Spinal cord (tissue), 9 donors: ENCODE measurements at regions not wholly inside any gene's neighbourhood (a gene's known extent, or its start where the extent isn't known, plus 50 kb on each side); places are given as distances from the start of the nearest gene placed in this dataset.

ENCODE experiments used
- DNase-seq, 6 donors: peaks; one replicate each; pipeline versions ENCODE4 v3.0.0 to v3.0.0-alpha.2; 2013 to 2015; ENCODE audit warnings: low spot score in 6 of 6, low read depth in 4 of 6
- H3K27ac ChIP-seq: one replicate; pipeline ENCODE4 v1.5.1; 2013; ENCODE audit warnings: low read depth, low read length, control low read depth
- H3K27me3 ChIP-seq: one replicate; pipeline ENCODE4 v1.6.1; 2013; ENCODE audit warnings: low read length; ENCODE audit not compliant: control insufficient read depth, insufficient read depth
- H3K36me3 ChIP-seq: one replicate; pipeline ENCODE4 v1.6.1; 2013; ENCODE audit warnings: low read length; ENCODE audit not compliant: control insufficient read depth, insufficient read depth
- H3K4me1 ChIP-seq: one replicate; pipeline ENCODE4 v1.6.1; 2013; ENCODE audit warnings: low read length; ENCODE audit not compliant: control insufficient read depth, insufficient read depth
- H3K4me3 ChIP-seq: one replicate; pipeline ENCODE4 v1.5.1; 2013; ENCODE audit warnings: low read depth, low read length, control low read depth
- H3K9me3 ChIP-seq: one replicate; pipeline ENCODE4 v1.6.1; 2013; ENCODE audit warnings: low read length; ENCODE audit not compliant: control insufficient read depth, insufficient read depth
- WGBS: methylation state at CpG from one replicate; pipeline ENCODE4 v1.1.5; 2013; ENCODE audit warnings: missing lambda C conversion rate; ENCODE audit not compliant: insufficient coverage; 5-methylcytosine and 5-hydroxymethylcytosine counted together
- donor health status: healthy.

DNA sequence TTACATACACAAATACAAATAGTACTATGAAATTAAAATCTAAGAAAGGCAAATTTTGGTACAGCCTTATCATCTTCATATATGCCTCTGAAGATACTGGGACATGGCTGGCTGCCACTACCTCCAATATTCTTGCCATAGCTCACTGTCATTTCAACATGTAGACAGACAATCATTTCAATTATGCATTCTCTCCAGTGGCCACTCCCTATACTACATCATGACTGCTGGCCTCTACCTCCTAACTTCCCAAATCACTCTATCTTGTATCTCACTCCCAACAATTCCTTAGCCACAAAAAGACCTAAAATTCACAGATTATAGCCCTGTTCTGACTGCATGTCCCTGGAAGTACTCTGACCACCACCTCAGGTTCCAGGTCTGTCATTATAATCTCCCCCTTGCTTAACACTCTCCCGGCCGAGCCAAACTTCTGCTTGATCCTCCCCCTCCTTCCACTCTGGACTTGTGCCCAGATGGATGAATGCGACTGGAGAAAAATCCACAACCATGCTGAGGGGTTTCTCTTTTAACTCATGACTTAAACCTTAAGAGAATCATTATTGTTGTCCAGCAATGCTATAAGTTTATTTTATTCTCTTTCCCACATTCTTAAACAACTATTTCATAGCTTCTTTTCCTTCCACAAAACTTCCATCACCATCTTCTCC, 225.3 kb upstream of the TLE4 start:
- Histone ChIP-seq H3K27me3 (no peaks in the 10 kb centered on the region), H3K9me3 (no peaks in the 10 kb centered on the region), H3K36me3 (no peaks in the 10 kb centered on the region), H3K4me3 (no peak overlapping the region), H3K4me1 (no peaks in the 10 kb centered on the region), H3K27ac (no peak overlapping the region)
- DNase-seq = peak in 1 of 6 donors; percentile 8
- WGBS = 41% methylated on average over 3 of the region's 3 CpGs

DNA sequence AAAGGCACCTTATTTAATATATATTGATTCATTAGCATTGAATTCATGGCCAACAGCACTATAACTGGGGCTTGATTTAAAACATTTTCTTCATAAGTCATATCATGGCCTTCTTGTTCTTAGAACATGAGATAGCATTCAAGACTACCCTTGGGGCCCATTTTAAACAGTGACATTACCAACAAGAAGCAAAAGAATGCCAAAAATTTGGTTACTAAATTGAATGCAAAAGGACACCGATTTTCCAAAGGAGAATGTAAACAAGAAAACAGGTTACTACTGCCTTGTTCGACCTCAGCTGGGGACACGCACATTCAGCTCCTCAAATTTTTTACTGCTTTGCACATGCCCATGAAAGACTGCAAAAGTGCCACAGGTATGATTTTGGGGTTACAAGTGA, 219.4 kb upstream of the TLE4 start:
- no peaks in the 10 kb centered on the region for H3K27me3 ChIP-seq
- no peak for DNase-seq
- 50% methylated on average over 1 of the region's 3 CpGs for WGBS

DNA sequence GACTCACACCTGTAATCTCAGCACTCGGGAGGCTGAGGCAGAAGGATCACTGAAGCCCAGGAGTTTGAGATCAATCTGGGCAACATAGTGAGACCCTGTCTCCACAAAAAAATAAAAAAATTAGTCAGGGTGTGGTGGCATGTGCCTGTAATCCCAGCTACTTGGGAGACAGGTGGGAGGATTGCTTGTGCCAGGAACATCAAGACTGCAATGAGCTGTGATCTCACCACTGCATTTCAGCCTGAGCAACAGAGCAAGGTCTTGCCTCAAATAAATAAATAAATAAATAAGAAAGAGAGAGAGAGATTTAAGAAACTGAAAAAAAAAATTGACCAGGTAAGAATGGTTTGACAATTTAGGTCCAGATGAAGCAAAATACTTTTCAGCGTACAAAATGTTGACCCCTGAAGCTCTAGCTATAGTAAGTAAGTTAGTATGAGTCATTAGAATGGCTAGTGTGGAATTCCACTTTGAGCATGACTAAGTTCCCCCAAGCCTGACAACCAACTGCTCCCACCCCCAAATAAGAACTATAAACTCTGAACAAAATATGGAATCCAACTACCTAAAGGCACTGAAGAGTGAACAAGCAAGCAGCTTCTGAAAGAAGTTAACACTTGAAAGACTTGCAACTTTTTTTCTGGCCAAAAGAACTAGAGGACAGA, 217.8 kb upstream of the TLE4 start:
- no peak overlapping the region for H3K4me3 ChIP-seq
- no peak overlapping the region for H3K27ac ChIP-seq
- no peaks in the 10 kb centered on the region for H3K36me3 ChIP-seq
- H3K27me3 ChIP-seq = no peaks in the 10 kb centered on the region
- no peaks in the 10 kb centered on the region for H3K4me1 ChIP-seq
- H3K9me3 ChIP-seq = no peaks in the 10 kb centered on the region
- WGBS = 100% methylated on average over 1 of the region's 2 CpGs
- DNase-seq = no peak

More for the DNA sequence above, 219.4 kb upstream of the TLE4 start:
- H3K36me3 ChIP-seq = no peaks in the 10 kb centered on the region
- H3K27ac ChIP-seq = no peak overlapping the region
- no peaks in the 10 kb centered on the region for H3K4me1 ChIP-seq
- no peak overlapping the region for H3K4me3 ChIP-seq
- no peaks in the 10 kb centered on the region for H3K9me3 ChIP-seq

DNA sequence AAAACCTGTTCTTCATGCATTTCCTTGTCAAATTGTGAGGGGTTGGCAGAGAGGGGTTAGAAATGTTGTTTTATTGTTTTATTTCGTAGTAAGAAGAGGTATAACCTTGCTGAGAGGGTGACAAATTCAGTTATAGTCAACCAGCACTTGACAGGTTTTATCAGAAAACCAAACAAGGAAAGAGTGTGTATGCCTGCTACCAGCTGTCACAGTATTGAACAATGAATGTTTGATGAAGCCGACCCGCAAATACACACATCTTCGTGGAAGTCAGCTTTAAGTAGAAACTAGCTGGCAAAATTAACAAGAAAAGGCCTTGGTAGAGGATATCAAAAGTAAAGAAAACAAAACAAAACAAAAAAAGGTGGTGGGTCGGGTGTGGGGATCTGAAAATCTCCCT, 214.6 kb upstream of the TLE4 start:
- Histone ChIP-seq H3K27me3 (no peaks in the 10 kb centered on the region), H3K4me1 (no peaks in the 10 kb centered on the region), H3K27ac (no peak overlapping the region), H3K4me3 (no peak overlapping the region), H3K9me3 (no peaks in the 10 kb centered on the region), H3K36me3 (no peaks in the 10 kb centered on the region)
- DNase-seq = no peak
- WGBS = 89% methylated on average over 3 of the region's 5 CpGs

DNA sequence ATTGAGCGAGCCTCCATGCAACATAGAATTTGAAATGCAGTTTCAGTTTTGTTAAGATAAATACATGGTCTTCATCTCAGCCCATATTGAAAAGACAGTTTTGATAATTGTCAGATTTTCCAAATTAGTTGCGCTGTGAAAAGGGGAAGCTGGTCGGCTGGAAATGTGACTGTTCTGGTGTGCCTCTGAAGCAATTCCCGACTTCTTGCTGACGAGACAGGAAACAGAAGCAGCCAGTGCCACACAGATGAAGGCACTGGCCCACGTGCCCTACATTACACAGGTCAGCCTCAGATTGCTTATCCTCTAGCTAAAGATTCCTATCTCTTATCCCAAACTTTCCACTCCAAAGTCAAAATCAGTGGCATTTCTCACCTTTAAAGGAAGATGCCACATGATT, 214.1 kb upstream of the TLE4 start:
- WGBS = 77% methylated on average over 5 of the region's 6 CpGs
- no peak for DNase-seq

DNA sequence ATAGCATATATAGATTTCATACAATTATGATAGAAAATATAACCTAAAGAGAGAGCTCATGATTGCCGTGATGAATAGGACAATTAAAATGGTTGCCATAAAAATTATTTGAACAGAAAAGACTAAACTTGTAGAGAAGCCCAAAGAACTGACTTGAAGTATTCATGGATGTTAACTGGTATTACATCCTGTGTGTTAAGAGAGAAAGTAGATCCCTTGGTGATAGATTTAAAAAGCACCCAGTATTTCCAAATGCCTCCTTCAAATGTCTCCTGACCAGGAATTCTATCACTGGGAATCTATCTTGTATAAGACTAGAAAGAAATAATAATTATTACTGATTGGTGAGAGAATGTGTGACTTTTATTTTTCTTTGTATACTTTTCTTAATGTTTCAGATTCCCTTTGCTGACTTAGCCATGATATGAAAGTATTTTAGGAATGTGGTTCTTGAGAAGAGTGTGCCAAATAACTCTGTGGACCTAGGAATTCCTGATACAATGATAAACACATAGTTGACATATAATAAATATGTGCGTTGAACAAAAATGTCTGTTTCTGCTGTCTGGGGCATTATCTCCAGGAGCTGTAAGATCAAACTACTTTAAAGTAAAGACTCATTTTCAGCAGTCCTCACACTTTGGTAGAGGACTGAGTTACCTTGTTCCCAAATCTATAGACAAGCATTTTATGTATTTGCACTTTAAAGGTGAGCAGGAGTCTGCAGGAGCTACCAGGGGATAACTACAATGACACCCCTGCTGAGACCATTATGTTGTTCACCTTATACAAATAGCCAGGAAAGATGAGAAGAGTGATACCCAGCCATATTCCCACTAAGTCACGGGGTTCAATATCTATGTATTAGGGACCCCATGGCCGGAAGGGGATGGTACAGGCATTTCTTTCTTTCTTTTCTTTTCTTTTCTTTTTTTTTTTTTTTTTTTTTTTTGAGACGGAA, 211.1 kb upstream of the TLE4 start:
- WGBS = no CpG with 5 or more reads among the region's 5 CpGs
- no peak overlapping the region for H3K4me3 ChIP-seq

More for the DNA sequence above, 214.1 kb upstream of the TLE4 start:
- Histone ChIP-seq H3K4me3 (no peak overlapping the region), H3K27ac (no peak overlapping the region), H3K9me3 (no peaks in the 10 kb centered on the region), H3K36me3 (no peaks in the 10 kb centered on the region), H3K4me1 (no peaks in the 10 kb centered on the region), H3K27me3 (no peaks in the 10 kb centered on the region)

DNA sequence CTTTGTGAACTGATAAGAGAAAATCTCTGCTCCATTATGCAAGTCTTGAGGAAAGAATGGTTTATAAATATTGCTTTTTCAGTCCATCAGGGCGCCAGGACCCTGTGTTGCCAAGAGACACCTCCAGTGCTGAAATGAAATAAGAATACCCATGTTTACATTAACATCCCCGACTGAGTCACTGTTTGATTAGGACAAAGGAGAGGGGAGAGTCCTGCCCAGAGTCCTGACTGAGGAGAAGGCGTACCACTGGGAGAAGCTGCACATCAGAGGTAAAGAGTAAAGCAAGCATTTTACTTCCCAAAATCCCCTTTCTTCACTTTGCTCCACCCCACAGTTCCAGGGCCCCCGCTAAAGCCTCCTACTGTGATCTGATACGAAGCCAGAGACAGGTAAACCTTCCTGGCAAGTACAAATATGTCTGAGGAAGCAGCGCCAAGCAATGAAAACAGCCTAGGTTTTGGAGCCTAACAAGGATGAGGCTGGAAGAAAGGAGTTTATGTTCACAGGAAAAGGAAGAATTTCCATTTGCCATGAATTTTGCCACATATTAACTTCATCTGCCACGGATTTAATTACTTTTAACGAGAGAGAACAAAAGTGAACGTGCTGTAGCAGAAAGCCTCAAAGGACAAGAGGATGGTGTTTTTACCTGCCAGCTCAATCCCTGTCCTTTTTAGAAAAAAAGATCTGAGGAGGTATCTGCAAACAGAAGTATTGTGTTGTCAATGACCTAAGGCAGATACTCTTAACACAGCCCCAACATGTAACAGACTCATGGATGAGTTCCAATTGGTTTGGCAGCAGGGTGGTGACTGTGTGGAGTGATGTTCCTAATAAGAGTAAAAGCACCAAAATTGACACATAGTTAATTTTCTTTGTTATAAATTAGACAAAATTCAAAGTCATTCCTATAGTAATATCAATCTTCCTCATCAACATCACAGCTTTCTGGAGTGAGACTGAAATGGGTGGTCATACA, 209.4 kb upstream of the TLE4 start:
- no peaks in the 10 kb centered on the region for H3K27me3 ChIP-seq
- 62% methylated on average over 2 of the region's 9 CpGs for WGBS
- no peaks in the 10 kb centered on the region for H3K9me3 ChIP-seq
- no peak overlapping the region for H3K27ac ChIP-seq
- no peaks in the 10 kb centered on the region for H3K36me3 ChIP-seq
- H3K4me1 ChIP-seq = no peaks in the 10 kb centered on the region
- H3K4me3 ChIP-seq = no peak overlapping the region
- peak in 1 of 6 donors; percentile 25 for DNase-seq

More for the DNA sequence above, 211.1 kb upstream of the TLE4 start:
- Histone ChIP-seq H3K4me1 (no peaks in the 10 kb centered on the region), H3K36me3 (no peaks in the 10 kb centered on the region), H3K27ac (no peak overlapping the region), H3K9me3 (no peaks in the 10 kb centered on the region), H3K27me3 (no peaks in the 10 kb centered on the region)
- no peak for DNase-seq

DNA sequence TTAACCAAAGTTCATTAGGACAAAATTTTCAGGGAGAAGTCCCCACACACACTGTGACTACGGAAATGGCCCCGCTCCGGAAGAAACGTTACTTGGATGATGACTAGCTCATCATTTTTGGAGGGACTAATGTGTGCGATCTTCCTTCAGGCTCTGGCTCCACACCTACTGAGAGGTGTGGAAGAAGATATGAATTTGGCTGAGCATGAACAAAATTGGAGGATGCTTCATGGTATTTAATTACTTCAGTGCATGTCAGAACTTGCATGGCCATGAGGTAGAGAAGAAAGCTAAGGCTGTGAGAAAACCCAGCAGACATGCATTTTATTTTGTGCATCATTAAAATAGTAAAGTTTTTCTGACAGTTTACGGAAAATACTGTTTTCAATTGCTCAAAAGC, 202.1 kb upstream of the TLE4 start:
- peak in 1 of 6 donors; percentile 12 for DNase-seq
- no peak overlapping the region for H3K4me3 ChIP-seq
- 94% methylated on average over 2 of the region's 6 CpGs for WGBS
- no peak overlapping the region for H3K27ac ChIP-seq
- H3K27me3 ChIP-seq = no peaks in the 10 kb centered on the region
- H3K9me3 ChIP-seq = no peaks in the 10 kb centered on the region
- H3K4me1 ChIP-seq = no peaks in the 10 kb centered on the region
- H3K36me3 ChIP-seq = no peaks in the 10 kb centered on the region

DNA sequence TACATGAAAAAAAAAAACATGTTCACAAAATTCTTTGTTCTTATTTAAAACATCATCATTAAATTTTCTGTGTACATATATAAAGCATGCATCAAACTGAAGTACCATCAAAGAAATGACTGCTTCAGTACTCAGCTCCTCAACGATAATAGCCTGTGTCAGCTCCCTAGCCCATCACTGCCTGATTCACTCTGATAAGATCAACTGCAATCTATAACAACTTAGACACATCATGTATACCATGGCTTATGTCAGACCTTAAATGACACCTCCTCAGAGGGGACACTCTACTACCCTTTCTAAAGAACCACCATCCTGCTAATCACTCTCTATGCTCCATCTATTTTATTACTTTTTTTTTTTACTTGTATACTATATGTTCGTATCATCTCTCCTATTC, 200.5 kb upstream of the TLE4 start:
- WGBS = 85% methylated on average over 1 of the region's 2 CpGs
- H3K36me3 ChIP-seq = no peaks in the 10 kb centered on the region
- H3K4me3 ChIP-seq = no peak overlapping the region
- no peak overlapping the region for H3K27ac ChIP-seq
- no peaks in the 10 kb centered on the region for H3K27me3 ChIP-seq
- no peaks in the 10 kb centered on the region for H3K4me1 ChIP-seq
- DNase-seq = no peak
- no peaks in the 10 kb centered on the region for H3K9me3 ChIP-seq
